Testis (tissue), 2 donors: ENCODE measurements at regions not wholly inside any gene's neighbourhood (a gene's known extent, or its start where the extent isn't known, plus 50 kb on each side); places are given as distances from the start of the nearest gene placed in this dataset.

Experiments
- POLR2A ChIP-seq: fragments of 450-650 bp; IDR thresholded peaks from one replicate; pipeline ENCODE4 v1.6.1; 2017; ENCODE audit warnings: antibody characterized with exemption, mild to moderate bottlenecking, moderate library complexity
- TF ChIP-seq, protein P1 (sequence below), 3 experiments: fragments of 450-650 bp in 2 of 3; fragments of 200-600 bp in 1 of 3; sonication (generic) in 1 of 3; IDR thresholded peaks; one replicate each; pipeline ENCODE4 v1.5.1; 2016 to 2019; ENCODE audit warnings: antibody characterized with exemption in 3 of 3, mild to moderate bottlenecking in 2 of 3, moderate library complexity in 1 of 3

DNA sequence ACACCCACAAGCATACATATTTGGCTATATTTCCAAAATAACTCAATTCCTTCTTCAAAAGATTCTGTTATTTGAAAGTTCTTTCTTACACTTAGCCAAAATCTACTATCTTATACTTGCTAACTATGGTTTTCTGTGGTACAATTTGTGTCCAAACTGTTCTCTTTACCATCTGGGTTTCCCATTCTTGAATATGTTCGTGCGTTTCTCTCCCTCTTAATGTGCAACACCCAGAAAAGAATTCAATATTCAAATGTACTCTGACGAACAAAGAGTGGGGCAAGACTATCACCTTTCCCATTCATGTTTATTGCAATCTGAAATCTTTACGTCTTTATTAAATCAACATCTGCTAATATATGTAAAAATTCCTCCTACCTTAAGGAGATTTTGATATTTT lies 912.7 kb downstream of the FAT4 start:
- TF ChIP-seq, protein P1, sequence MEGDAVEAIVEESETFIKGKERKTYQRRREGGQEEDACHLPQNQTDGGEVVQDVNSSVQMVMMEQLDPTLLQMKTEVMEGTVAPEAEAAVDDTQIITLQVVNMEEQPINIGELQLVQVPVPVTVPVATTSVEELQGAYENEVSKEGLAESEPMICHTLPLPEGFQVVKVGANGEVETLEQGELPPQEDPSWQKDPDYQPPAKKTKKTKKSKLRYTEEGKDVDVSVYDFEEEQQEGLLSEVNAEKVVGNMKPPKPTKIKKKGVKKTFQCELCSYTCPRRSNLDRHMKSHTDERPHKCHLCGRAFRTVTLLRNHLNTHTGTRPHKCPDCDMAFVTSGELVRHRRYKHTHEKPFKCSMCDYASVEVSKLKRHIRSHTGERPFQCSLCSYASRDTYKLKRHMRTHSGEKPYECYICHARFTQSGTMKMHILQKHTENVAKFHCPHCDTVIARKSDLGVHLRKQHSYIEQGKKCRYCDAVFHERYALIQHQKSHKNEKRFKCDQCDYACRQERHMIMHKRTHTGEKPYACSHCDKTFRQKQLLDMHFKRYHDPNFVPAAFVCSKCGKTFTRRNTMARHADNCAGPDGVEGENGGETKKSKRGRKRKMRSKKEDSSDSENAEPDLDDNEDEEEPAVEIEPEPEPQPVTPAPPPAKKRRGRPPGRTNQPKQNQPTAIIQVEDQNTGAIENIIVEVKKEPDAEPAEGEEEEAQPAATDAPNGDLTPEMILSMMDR (IDR thresholded peaks at IDR 0.05) = no peak
- TF ChIP-seq POLR2A = no peak
